PFSK-1 (cell line): ENCODE measurements at regions not wholly inside any gene's neighbourhood (a gene's known extent, or its start where the extent isn't known, plus 50 kb on each side); places are given as distances from the start of the nearest gene placed in this dataset.

Experiments
- FOXP2 ChIP-seq: optimal IDR thresholded peaks from 2 replicates; pipeline ENCODE3; 2011; ENCODE audit warnings: borderline replicate concordance, control low read depth, inconsistent platforms; ENCODE audit not compliant: insufficient read depth; ENCODE audit errors: extremely low read length, extremely low read depth
- POLR2AphosphoS5 ChIP-seq: IDR thresholded peaks from 2 replicates; pipeline ENCODE4 v1.6.1; 2012; ENCODE audit warnings: low read depth, mild to moderate bottlenecking, control low read depth, low read length, moderate library complexity
- REST ChIP-seq, 2 experiments: IDR thresholded peaks; 2 replicates each; pipeline versions ENCODE4 v1.6.1 to v1.8.0; 2011 to 2012; ENCODE audit warnings: low read depth in 2 of 2, low read length in 2 of 2, control low read depth in 1 of 2, inconsistent platforms in 1 of 2, mild to moderate bottlenecking in 1 of 2, moderate library complexity in 1 of 2; ENCODE audit not compliant: insufficient read depth in 1 of 2
- SIN3A ChIP-seq: IDR thresholded peaks from 2 replicates; pipeline ENCODE4 v1.6.1; 2012; ENCODE audit warnings: mild to moderate bottlenecking, low read length, moderate library complexity, borderline replicate concordance; ENCODE audit not compliant: insufficient read depth
- TAF1 ChIP-seq: IDR thresholded peaks from 2 replicates; pipeline ENCODE4 v1.6.1; 2012; ENCODE audit warnings: low read length, control low read depth, borderline replicate concordance; ENCODE audit not compliant: insufficient read depth

- TF ChIP-seq TAF1 = no peak
- TF ChIP-seq SIN3A = no peak
- TF ChIP-seq POLR2AphosphoS5 = no peak
- no peak for TF ChIP-seq REST (IDR thresholded peaks at IDR 0.05; ENCODE audit: insufficient read depth in 1 of 2, low read depth in 2 of 2, low read length in 2 of 2)
Measured at GRCh38 chr20:40908309-40908708, 120.3 kb upstream of the TOP1 start.

DNA sequence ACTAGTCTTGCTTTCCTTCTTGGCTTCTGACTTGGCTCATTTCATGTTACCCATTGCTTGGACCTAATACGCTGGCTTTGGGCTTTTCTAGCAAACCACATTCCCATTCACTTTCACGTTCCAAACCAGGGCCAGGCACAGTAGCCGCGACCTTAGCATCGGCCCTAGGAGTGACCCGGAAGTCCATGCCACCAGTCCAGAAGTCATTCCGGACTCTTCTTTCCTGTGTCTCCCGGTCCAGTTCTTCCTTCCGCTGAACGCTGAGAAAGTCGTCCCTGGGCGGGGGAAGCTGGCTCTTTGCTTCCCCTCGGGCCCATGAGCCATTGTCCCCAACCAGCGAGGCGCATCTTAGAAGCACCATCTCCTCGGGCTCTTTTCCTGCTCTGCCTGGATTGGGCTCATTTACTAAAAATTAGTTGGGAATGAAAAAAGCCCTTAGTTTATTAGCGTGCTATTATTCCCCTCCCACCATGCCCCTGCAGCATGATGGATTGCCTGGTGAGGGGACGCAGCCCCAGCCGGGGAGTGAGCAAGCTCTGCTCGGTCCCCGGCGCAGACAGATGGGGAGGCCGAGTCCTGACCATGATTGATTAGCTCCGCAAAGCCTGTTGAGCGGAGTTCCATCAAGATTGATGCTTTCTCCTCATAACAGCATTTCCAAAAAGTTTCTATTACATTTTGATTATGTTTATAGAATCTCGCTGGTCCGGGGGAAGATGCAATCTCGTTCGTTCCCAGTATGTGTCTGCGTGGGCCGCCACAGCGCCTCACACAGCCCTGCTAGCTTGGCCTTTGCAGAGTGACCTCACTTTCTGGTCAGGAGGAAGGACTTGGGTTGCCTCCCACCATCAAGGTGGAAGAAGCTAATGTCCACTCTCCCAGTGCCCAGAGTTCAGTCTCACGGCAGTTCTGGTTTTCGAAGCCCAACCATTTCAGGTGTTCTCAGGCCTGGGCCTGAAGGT, 115.1 kb upstream of the TOP1 start:
- TF ChIP-seq TAF1 = no peak
- TF ChIP-seq POLR2AphosphoS5 = no peak
- TF ChIP-seq SIN3A = no peak
- no peak for TF ChIP-seq REST (IDR thresholded peaks at IDR 0.05; ENCODE audit: insufficient read depth in 1 of 2, low read depth in 2 of 2, low read length in 2 of 2)
- no peak for TF ChIP-seq FOXP2

GRCh38 chr20:40915756-40916155, 112.9 kb upstream of the TOP1 start:
- no peak for TF ChIP-seq FOXP2
- no peak for TF ChIP-seq TAF1
- TF ChIP-seq REST (IDR thresholded peaks at IDR 0.05; ENCODE audit: insufficient read depth in 1 of 2, low read depth in 2 of 2, low read length in 2 of 2) = no peak
- TF ChIP-seq SIN3A = no peak
- TF ChIP-seq POLR2AphosphoS5 = no peak

DNA sequence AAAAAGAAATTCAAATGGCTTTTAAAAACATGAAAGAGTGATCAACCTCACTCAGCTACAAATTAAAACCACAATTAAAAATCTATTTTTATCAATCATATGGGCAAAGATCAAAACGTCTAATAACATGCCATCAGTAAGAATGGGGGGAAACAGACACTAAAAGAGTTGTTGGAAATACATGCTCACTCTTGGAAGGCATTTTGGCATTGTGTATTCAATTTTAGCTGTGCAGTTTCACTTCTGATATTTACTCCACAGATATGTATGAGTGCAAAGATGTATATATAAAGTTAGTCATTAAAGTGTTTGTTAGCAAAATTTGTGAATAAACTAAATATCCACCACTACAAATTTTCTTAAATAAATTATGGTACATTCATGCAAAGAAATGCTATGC, 112.3 kb upstream of the TOP1 start:
- TF ChIP-seq REST (IDR thresholded peaks at IDR 0.05; ENCODE audit: insufficient read depth in 1 of 2, low read depth in 2 of 2, low read length in 2 of 2) (no peak), SIN3A (no peak), TAF1 (no peak), FOXP2 (no peak), POLR2AphosphoS5 (no peak)
